ENCODE measurements at regions not wholly inside any gene's neighbourhood (a gene's known extent, or its start where the extent isn't known, plus 50 kb on each side); places are given as distances from the start of the nearest gene placed in this dataset.

DNA sequence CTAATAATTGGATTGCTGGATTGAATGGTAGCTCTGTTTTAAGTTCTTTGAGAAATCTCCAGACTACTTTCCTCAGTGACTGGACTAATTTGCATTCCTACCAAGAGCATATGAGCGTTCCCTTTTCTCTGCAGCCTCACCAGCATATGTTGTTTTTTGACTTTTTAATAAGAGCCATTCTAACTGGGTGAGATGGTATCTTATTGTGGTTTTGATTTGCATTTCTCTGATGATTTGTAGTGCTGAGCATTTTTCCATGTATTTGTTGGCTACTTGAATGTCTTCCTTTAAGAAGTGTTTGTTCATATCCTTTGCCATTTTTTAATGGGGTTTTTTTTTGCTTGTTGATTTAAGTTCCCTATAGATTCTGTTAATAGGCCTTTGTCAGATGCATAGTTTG, 94.7 kb upstream of the AHI1 start:
- intact Hi-C loops (cut with DNase I): no loop called here
- 91 to 94% methylated on average over 1 of the region's 1 CpG for WGBS, 2 donors
- ATAC-seq (no peak), DNase-seq (no peak), FAIRE-seq (no peak)
- TF ChIP-seq, protein P1, sequence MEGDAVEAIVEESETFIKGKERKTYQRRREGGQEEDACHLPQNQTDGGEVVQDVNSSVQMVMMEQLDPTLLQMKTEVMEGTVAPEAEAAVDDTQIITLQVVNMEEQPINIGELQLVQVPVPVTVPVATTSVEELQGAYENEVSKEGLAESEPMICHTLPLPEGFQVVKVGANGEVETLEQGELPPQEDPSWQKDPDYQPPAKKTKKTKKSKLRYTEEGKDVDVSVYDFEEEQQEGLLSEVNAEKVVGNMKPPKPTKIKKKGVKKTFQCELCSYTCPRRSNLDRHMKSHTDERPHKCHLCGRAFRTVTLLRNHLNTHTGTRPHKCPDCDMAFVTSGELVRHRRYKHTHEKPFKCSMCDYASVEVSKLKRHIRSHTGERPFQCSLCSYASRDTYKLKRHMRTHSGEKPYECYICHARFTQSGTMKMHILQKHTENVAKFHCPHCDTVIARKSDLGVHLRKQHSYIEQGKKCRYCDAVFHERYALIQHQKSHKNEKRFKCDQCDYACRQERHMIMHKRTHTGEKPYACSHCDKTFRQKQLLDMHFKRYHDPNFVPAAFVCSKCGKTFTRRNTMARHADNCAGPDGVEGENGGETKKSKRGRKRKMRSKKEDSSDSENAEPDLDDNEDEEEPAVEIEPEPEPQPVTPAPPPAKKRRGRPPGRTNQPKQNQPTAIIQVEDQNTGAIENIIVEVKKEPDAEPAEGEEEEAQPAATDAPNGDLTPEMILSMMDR (IDR thresholded peaks at IDR 0.05): no peak
- no peaks in the 10 kb centered on the region for H3K27me3 ChIP-seq
- no peaks in the 10 kb centered on the region for H3K9me3 ChIP-seq
- H3K4me3 ChIP-seq: no peak overlapping the region
- H3K4me1 ChIP-seq: no peaks in the 10 kb centered on the region
- no peak overlapping the region for H3K27ac ChIP-seq
- no peaks in the 10 kb centered on the region for H3K36me3 ChIP-seq

DNA sequence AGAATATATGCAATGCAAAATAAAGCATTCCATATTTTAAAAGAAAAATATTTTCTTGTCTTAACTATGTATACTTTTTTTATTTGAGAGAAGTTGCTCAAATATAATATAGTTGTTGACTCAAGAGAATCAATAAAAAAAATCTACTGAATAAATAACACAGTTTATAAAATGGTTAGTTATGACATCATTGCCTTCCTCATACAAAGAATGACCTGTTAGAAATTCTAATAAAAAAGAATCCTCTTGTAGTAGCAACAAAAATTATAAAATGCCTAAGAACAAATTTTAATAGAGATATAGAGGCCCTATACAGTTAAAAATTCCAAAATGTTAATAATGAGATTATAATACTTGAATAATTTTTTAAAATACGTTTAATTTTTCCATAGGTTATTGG, 96.5 kb upstream of the AHI1 start:
- Histone ChIP-seq H3K36me3 (no peaks in the 10 kb centered on the region), H3K27ac (no peak overlapping the region), H3K27me3 (no peaks in the 10 kb centered on the region), H3K4me3 (no peak overlapping the region), H3K4me1 (no peaks in the 10 kb centered on the region), H3K9me3 (no peaks in the 10 kb centered on the region)
- no peak for ATAC-seq
- whole genome bisulfite sequencing, 2 donors: 93 to 94% methylated on average over 1 of the region's 1 CpG
- no peak for DNase-seq
- TF ChIP-seq, protein P1 (IDR thresholded peaks at IDR 0.05): no peak
- peak; percentile 41 for FAIRE-seq
- intact Hi-C loops (cut with DNase I): no loop called here

DNA sequence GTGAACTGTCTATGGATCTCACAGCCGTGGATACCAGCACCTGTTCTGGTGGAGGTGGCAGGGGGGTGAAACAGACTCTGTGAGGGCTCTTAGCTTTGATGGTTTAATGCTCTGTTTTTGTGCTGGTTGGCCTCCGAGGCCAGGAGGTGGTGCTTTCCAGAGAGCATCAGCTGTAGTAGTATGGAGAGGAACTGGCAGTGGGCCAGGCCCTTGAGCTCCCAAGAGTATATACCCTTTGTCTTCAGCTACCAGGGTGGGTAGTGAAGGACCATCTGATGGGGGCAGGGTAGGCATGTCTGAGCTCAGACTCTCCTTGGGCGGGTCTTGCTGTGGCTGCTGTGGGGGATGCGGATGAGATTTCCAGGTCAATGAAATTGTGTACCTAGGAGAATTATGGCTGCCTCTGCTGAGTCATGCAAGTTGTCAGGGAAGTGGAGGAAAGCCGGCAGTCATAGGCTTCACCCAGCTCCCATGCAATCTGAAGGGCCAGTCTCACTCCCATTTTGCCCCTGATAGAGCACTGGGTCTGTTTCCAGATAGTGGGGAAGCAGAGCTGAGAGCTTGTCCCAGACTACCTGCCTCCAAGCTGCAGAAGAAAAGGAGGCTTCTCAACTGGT, 102.7 kb upstream of the AHI1 start:
- Histone ChIP-seq H3K36me3 (no peaks in the 10 kb centered on the region), H3K27me3 (no peaks in the 10 kb centered on the region), H3K9me3 (no peaks in the 10 kb centered on the region), H3K27ac (no peak overlapping the region), H3K4me3 (no peak overlapping the region), H3K4me1 (no peaks in the 10 kb centered on the region)
- intact Hi-C loops (cut with DNase I): no loop called here
- 83 to 84% methylated on average over 5 of the region's 5 CpGs for WGBS, 2 donors
- ATAC-seq: no peak
- TF ChIP-seq, protein P1 (IDR thresholded peaks at IDR 0.05): no peak
- DNase-seq: peak in 1 of 6 donors; percentile 43
- FAIRE-seq: no peak

DNA sequence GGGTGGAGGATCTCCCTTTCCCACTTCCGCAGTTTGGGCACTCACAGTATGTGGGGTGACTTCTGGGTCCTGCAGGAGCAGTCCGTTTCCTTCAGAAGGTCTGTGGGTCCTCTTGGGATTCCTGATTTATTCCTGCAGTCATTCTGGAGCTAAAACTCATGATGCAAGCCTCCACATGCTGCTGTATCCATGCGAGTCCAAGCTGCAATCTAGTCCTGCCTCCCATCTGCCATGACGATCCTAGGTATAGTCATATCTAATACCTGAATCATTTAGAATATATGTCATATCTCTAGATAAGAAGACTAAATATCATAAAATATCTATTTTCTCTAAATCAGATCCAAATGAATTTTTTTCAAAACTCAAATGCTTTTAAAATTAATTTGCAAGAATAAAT, 103.4 kb upstream of the AHI1 start:
- 82 to 84% methylated on average over 4 of the region's 4 CpGs for whole genome bisulfite sequencing, 2 donors
- Histone ChIP-seq H3K9me3 (no peaks in the 10 kb centered on the region), H3K27ac (no peak overlapping the region), H3K36me3 (no peaks in the 10 kb centered on the region), H3K27me3 (no peaks in the 10 kb centered on the region), H3K4me1 (no peaks in the 10 kb centered on the region), H3K4me3 (no peak overlapping the region)
- intact Hi-C loops (cut with DNase I): no loop called here
- TF ChIP-seq, protein P1 (IDR thresholded peaks at IDR 0.05): no peak
- DNase-seq (no peak), ATAC-seq (no peak), FAIRE-seq (no peak)

DNA sequence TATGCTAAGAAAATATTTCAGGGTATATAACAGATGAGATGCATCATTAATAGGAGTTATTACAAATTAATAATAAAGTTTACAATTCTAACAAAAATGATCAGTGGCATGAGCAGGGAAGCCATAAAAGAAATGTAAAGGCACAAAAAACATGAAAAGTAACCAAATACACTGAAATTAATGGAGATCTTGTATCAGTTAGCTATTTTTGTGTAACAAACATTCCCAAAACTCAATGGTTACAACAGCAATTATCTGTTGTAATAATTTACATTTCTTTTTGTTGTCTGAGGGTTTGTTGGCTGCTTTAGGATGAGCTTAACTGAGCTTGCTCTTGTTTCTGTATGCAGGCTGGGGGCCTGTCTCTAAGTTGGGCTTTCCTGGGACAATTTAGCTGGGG, 104.3 kb upstream of the AHI1 start:
- FAIRE-seq: no peak
- TF ChIP-seq, protein P1 (IDR thresholded peaks at IDR 0.05): no peak
- Histone ChIP-seq H3K4me1 (no peaks in the 10 kb centered on the region), H3K9me3 (no peaks in the 10 kb centered on the region), H3K27me3 (no peaks in the 10 kb centered on the region), H3K27ac (no peak overlapping the region), H3K4me3 (no peak overlapping the region), H3K36me3 (no peaks in the 10 kb centered on the region)
- DNase-seq: no peak
- intact Hi-C loops (cut with DNase I): no loop called here
- ATAC-seq: no peak
